ENCODE measurements at regions not wholly inside any gene's neighbourhood (a gene's known extent, or its start where the extent isn't known, plus 50 kb on each side); places are given as distances from the start of the nearest gene placed in this dataset.

GRCh38 chr7:46206476-46207060 is 285.5 kb upstream of the IGFBP3 start (continued):
- no peak for TF ChIP-seq CTCF (IDR thresholded peaks at IDR 0.05; ENCODE audit: low read depth, low read length, missing input control)
- no peak for TF ChIP-seq FOXA1 (IDR thresholded peaks at IDR 0.05)

GRCh38 chr7:46205478-46205877 is 284.4 kb upstream of the IGFBP3 start:
- Histone ChIP-seq H3K4me3 (ENCODE audit: low read depth in 1 of 3, low read length in 3 of 3) (no peak overlapping the region), H3K9me3 (ENCODE audit: control insufficient read depth in 4 of 4, low read length in 3 of 4) (no peaks in the 10 kb centered on the region), H3K27ac (ENCODE audit: low read depth in 1 of 2, low read length in 2 of 2) (no peak overlapping the region), H3K9ac (ENCODE audit: low read depth in 1 of 2, low read length in 2 of 2) (no peak overlapping the region), H3K27me3 (ENCODE audit: control insufficient read depth in 4 of 4, insufficient read depth in 4 of 4, low read length in 3 of 4) (no peaks in the 10 kb centered on the region), H3K4me1 (ENCODE audit: control insufficient read depth in 4 of 4, insufficient read depth in 4 of 4, low read length in 3 of 4) (peaks cover 0 to 3% (median 0%) of the 10 kb centered on the region in 4 donors), H3K36me3 (ENCODE audit: control insufficient read depth in 4 of 4, insufficient read depth in 3 of 4, low read depth in 1 of 4, low read length in 3 of 4) (no peaks in the 10 kb centered on the region)
- TF ChIP-seq CTCF (IDR thresholded peaks at IDR 0.05; ENCODE audit: low read depth, low read length, missing input control) (no peak), EGR1 (IDR thresholded peaks at IDR 0.05; ENCODE audit: low read depth in 2 of 2) (no peak), FOXA1 (IDR thresholded peaks at IDR 0.05) (no peak), SP1 (IDR thresholded peaks at IDR 0.05) (no peak), GABPA (IDR thresholded peaks at IDR 0.05 in 1 of 2, conservative IDR thresholded peaks at IDR 0.05 in 1 of 2) (no peak), JUND (IDR thresholded peaks at IDR 0.05) (no peak), HNF4G (IDR thresholded peaks at IDR 0.05) (no peak), ZBTB33 (IDR thresholded peaks at IDR 0.05) (no peak), FOXA2 (IDR thresholded peaks at IDR 0.05) (no peak), REST (IDR thresholded peaks at IDR 0.05) (no peak), RXRA (IDR thresholded peaks at IDR 0.05) (no peak), YY1 (IDR thresholded peaks at IDR 0.05) (no peak), RAD21 (IDR thresholded peaks at IDR 0.05) (no peak), NR2F2 (IDR thresholded peaks at IDR 0.05) (no peak), TAF1 (conservative IDR thresholded peaks at IDR 0.05) (no peak), MAX (IDR thresholded peaks at IDR 0.05) (no peak), ATF3 (IDR thresholded peaks at IDR 0.05) (no peak)
- DNase-seq (ENCODE audit: low spot score), result no peak
- 86% methylated on average over 5 of the region's 5 CpGs for WGBS

Data from liver (tissue), 8 donors.